ENCODE measurements at regions not wholly inside any gene's neighbourhood (a gene's known extent, or its start where the extent isn't known, plus 50 kb on each side); places are given as distances from the start of the nearest gene placed in this dataset.

DNA sequence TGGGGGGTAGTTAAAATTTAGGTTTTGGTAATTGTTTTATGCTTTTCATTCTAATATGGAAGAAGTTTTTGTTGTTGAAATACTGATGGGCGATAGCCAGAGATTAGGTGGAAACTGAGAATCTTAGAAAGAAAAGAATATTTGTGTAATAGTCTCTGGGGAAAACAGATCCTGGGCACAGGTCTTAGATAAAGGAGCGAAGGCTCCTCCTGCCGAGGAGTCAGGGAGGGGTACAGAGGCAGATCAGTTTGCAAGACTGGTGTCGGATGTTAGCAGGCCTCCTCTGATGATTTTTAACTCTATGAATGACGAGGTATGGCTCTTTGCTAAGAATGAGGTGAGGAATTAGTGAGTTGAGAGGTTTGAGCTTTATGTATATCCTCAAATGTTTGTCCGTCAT, 339.7 kb downstream of the HGF start:
- Histone ChIP-seq H3K9ac (ENCODE audit: low read depth in 1 of 2, low read length in 2 of 2) (no peak overlapping the region), H3K27ac (ENCODE audit: low read depth in 1 of 2, low read length in 2 of 2) (no peak overlapping the region), H3K4me3 (ENCODE audit: low read depth in 1 of 3, low read length in 3 of 3) (no peak overlapping the region), H3K36me3 (ENCODE audit: control insufficient read depth in 4 of 4, insufficient read depth in 3 of 4, low read depth in 1 of 4, low read length in 3 of 4) (no peaks in the 10 kb centered on the region), H3K27me3 (ENCODE audit: control insufficient read depth in 4 of 4, insufficient read depth in 4 of 4, low read length in 3 of 4) (peaks cover 0 to 4% (median 0%) of the 10 kb centered on the region in 4 donors), H3K4me1 (ENCODE audit: control insufficient read depth in 4 of 4, insufficient read depth in 4 of 4, low read length in 3 of 4) (no peaks in the 10 kb centered on the region), H3K9me3 (ENCODE audit: control insufficient read depth in 4 of 4, low read length in 3 of 4) (no peaks in the 10 kb centered on the region)
- WGBS = 64% methylated on average over 6 of the region's 6 CpGs
- TF ChIP-seq NR2F2 (IDR thresholded peaks at IDR 0.05) = no peak
- TF ChIP-seq YY1 (IDR thresholded peaks at IDR 0.05) = no peak
- TF ChIP-seq ZBTB33 (IDR thresholded peaks at IDR 0.05) = no peak
- no peak for TF ChIP-seq ATF3 (IDR thresholded peaks at IDR 0.05)
- TF ChIP-seq SP1 (IDR thresholded peaks at IDR 0.05) = no peak
- TF ChIP-seq, protein P1, sequence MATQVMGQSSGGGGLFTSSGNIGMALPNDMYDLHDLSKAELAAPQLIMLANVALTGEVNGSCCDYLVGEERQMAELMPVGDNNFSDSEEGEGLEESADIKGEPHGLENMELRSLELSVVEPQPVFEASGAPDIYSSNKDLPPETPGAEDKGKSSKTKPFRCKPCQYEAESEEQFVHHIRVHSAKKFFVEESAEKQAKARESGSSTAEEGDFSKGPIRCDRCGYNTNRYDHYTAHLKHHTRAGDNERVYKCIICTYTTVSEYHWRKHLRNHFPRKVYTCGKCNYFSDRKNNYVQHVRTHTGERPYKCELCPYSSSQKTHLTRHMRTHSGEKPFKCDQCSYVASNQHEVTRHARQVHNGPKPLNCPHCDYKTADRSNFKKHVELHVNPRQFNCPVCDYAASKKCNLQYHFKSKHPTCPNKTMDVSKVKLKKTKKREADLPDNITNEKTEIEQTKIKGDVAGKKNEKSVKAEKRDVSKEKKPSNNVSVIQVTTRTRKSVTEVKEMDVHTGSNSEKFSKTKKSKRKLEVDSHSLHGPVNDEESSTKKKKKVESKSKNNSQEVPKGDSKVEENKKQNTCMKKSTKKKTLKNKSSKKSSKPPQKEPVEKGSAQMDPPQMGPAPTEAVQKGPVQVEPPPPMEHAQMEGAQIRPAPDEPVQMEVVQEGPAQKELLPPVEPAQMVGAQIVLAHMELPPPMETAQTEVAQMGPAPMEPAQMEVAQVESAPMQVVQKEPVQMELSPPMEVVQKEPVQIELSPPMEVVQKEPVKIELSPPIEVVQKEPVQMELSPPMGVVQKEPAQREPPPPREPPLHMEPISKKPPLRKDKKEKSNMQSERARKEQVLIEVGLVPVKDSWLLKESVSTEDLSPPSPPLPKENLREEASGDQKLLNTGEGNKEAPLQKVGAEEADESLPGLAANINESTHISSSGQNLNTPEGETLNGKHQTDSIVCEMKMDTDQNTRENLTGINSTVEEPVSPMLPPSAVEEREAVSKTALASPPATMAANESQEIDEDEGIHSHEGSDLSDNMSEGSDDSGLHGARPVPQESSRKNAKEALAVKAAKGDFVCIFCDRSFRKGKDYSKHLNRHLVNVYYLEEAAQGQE (IDR thresholded peaks at IDR 0.05) = no peak
- no peak for TF ChIP-seq TAF1 (conservative IDR thresholded peaks at IDR 0.05)
- no peak for TF ChIP-seq JUND (IDR thresholded peaks at IDR 0.05)
- TF ChIP-seq RAD21 (IDR thresholded peaks at IDR 0.05) = no peak
- TF ChIP-seq HNF4G (IDR thresholded peaks at IDR 0.05) = no peak
- no peak for TF ChIP-seq RXRA (IDR thresholded peaks at IDR 0.05)
- TF ChIP-seq FOXA1 (IDR thresholded peaks at IDR 0.05) = no peak
- no peak for TF ChIP-seq FOXA2 (IDR thresholded peaks at IDR 0.05)
- TF ChIP-seq EGR1 (IDR thresholded peaks at IDR 0.05; ENCODE audit: low read depth in 2 of 2) = no peak
- no peak for TF ChIP-seq GABPA (IDR thresholded peaks at IDR 0.05 in 1 of 2, conservative IDR thresholded peaks at IDR 0.05 in 1 of 2)
- TF ChIP-seq MAX (IDR thresholded peaks at IDR 0.05) = no peak
- TF ChIP-seq, protein P2, sequence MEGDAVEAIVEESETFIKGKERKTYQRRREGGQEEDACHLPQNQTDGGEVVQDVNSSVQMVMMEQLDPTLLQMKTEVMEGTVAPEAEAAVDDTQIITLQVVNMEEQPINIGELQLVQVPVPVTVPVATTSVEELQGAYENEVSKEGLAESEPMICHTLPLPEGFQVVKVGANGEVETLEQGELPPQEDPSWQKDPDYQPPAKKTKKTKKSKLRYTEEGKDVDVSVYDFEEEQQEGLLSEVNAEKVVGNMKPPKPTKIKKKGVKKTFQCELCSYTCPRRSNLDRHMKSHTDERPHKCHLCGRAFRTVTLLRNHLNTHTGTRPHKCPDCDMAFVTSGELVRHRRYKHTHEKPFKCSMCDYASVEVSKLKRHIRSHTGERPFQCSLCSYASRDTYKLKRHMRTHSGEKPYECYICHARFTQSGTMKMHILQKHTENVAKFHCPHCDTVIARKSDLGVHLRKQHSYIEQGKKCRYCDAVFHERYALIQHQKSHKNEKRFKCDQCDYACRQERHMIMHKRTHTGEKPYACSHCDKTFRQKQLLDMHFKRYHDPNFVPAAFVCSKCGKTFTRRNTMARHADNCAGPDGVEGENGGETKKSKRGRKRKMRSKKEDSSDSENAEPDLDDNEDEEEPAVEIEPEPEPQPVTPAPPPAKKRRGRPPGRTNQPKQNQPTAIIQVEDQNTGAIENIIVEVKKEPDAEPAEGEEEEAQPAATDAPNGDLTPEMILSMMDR (IDR thresholded peaks at IDR 0.05; ENCODE audit: low read depth, low read length, missing input control) = no peak
- TF ChIP-seq HNF4A (conservative IDR thresholded peaks at IDR 0.05) = no peak
- DNase-seq (ENCODE audit: low spot score) = no peak
